Spleen (tissue), 7 donors: ENCODE measurements at regions not wholly inside any gene's neighbourhood (a gene's known extent, or its start where the extent isn't known, plus 50 kb on each side); places are given as distances from the start of the nearest gene placed in this dataset.

ENCODE experiments used
- POLR2A ChIP-seq, 3 donors: fragments of 450-650 bp; IDR thresholded peaks; one replicate each; pipeline ENCODE4 v1.5.1; 2017; ENCODE audit warnings: antibody characterized with exemption in 3 of 3, mild to moderate bottlenecking in 1 of 3
- TF ChIP-seq, protein P1 (sequence below), 11 experiments: fragments of 200-600 bp in 7 of 11; fragments of 450-650 bp in 4 of 11; sonication (generic) in 4 of 11; IDR thresholded peaks in 8 of 11; conservative IDR thresholded peaks in 3 of 11; 1 replicate in 7 of 11; 2 replicates in 4 of 11; pipeline versions ENCODE4 v1.4.0 to v1.8.0; 2016 to 2021; ENCODE audit warnings: antibody characterized with exemption in 11 of 11, inconsistent platforms in 4 of 11, mild to moderate bottlenecking in 1 of 11
- donor health status: DM: no; HTN: no; CAD: no; lungs with moderate emphysema.
- donor health status: DM: no; HTN: no; CAD: no.
- donor health status: DM: no; HTN: no; CAD: no.

DNA sequence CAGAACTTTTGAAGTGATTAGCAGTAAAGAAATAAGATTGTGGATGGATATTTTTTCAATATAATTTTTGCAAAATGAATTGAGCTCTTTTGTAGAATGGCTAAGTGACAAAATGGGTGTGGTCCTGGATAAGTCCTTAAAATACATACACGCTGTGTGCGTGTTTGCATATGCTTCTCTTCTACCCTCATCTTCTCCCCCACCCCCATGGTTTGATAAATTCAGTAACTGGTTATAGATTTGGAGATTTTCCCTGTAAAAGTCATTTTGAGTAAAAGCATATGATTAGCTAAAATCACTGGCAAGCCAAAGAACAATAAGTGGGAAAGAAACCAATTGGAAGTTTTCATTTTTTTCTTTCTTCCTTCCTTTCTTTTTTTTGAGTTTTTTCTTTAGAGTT is 453.9 kb upstream of the MDFIC2 start:
- TF ChIP-seq, protein P1, sequence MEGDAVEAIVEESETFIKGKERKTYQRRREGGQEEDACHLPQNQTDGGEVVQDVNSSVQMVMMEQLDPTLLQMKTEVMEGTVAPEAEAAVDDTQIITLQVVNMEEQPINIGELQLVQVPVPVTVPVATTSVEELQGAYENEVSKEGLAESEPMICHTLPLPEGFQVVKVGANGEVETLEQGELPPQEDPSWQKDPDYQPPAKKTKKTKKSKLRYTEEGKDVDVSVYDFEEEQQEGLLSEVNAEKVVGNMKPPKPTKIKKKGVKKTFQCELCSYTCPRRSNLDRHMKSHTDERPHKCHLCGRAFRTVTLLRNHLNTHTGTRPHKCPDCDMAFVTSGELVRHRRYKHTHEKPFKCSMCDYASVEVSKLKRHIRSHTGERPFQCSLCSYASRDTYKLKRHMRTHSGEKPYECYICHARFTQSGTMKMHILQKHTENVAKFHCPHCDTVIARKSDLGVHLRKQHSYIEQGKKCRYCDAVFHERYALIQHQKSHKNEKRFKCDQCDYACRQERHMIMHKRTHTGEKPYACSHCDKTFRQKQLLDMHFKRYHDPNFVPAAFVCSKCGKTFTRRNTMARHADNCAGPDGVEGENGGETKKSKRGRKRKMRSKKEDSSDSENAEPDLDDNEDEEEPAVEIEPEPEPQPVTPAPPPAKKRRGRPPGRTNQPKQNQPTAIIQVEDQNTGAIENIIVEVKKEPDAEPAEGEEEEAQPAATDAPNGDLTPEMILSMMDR (IDR thresholded peaks at IDR 0.05 in 8 of 11, conservative IDR thresholded peaks at IDR 0.05 in 3 of 11), result no peak
- no peak for TF ChIP-seq POLR2A (IDR thresholded peaks at IDR 0.05)
